CD14-positive monocyte (primary cell): ENCODE measurements at regions not wholly inside any gene's neighbourhood (a gene's known extent, or its start where the extent isn't known, plus 50 kb on each side); places are given as distances from the start of the nearest gene placed in this dataset.
A peak's percentile ranks its signal among the peaks of the same experiment; 100 is the strongest.

Experiments used
- DNase-seq, 3 donors: peaks; one replicate each; pipeline ENCODE4 v3.0.0-alpha.2; 2011 to 2022
- H2AFZ ChIP-seq: 2 replicates; pipeline ENCODE4 v1.6.0; 2012; ENCODE audit warnings: mild to moderate bottlenecking, low read depth, low read length, inconsistent platforms; ENCODE audit not compliant: insufficient read depth, poor library complexity, severe bottlenecking
- H3K27ac ChIP-seq, 2 donors: 1 replicate in 1 of 2; 2 replicates in 1 of 2; pipeline ENCODE4 v1.5.1; 2012 to 2013; ENCODE audit warnings: low read length in 2 of 2, control low read depth in 1 of 2, inconsistent platforms in 1 of 2, low read depth in 1 of 2, mild to moderate bottlenecking in 1 of 2
- H3K27me3 ChIP-seq, 2 donors: one replicate each; pipeline versions ENCODE4 v1.6.0 to v1.6.1; 2011 to 2013; ENCODE audit warnings: low read length in 2 of 2; ENCODE audit not compliant: control insufficient read depth in 2 of 2, insufficient read depth in 2 of 2
- H3K36me3 ChIP-seq, 2 donors: replicated peaks in 1 of 2; 1 replicate in 1 of 2; 2 replicates in 1 of 2; pipeline versions ENCODE4 v1.5.1 to v1.6.1; 2012 to 2013; ENCODE audit warnings: low read length in 2 of 2, control low read depth in 1 of 2, inconsistent platforms in 1 of 2, mild to moderate bottlenecking in 1 of 2; ENCODE audit not compliant: insufficient read depth in 2 of 2, control insufficient read depth in 1 of 2
- H3K4me1 ChIP-seq, 2 donors: 1 replicate in 1 of 2; 2 replicates in 1 of 2; pipeline versions ENCODE4 v1.5.1 to v1.6.1; 2012 to 2013; ENCODE audit warnings: low read length in 2 of 2, control low read depth in 1 of 2, inconsistent platforms in 1 of 2, mild to moderate bottlenecking in 1 of 2, moderate library complexity in 1 of 2; ENCODE audit not compliant: insufficient read depth in 2 of 2, control insufficient read depth in 1 of 2
- H3K4me2 ChIP-seq: replicated peaks from 2 replicates; pipeline ENCODE3; 2012; ENCODE audit warnings: low read length, moderate library complexity, mild to moderate bottlenecking; ENCODE audit not compliant: poor library complexity, severe bottlenecking; ENCODE audit errors: extremely low read depth
- H3K4me3 ChIP-seq, 3 experiments: fragments of 200-600 bp in 1 of 3; sonication (generic) in 1 of 3; replicated peaks in 1 of 3; 1 replicate in 2 of 3; 2 replicates in 1 of 3; pipeline ENCODE4 v1.5.1; 2011 to 2013; ENCODE audit warnings: low read length in 3 of 3, mild to moderate bottlenecking in 3 of 3, control low read depth in 2 of 3, low read depth in 2 of 3, inconsistent platforms in 1 of 3, moderate library complexity in 1 of 3
- H3K79me2 ChIP-seq: 2 replicates; pipeline ENCODE4 v1.6.0; 2012; ENCODE audit warnings: mild to moderate bottlenecking, control low read depth, inconsistent platforms, low read length, moderate library complexity; ENCODE audit not compliant: insufficient read depth
- H3K9ac ChIP-seq: 2 replicates; pipeline ENCODE4 v1.6.0; 2017; ENCODE audit warnings: low read length, mild to moderate bottlenecking; ENCODE audit not compliant: insufficient read depth, poor library complexity, severe bottlenecking
- H3K9me3 ChIP-seq, 2 donors: replicated peaks in 1 of 2; 1 replicate in 1 of 2; 2 replicates in 1 of 2; pipeline versions ENCODE4 v1.5.1 to v1.6.1; 2012 to 2013; ENCODE audit warnings: low read length in 2 of 2, control low read depth in 1 of 2; ENCODE audit not compliant: control insufficient read depth in 1 of 2, insufficient read depth in 1 of 2
- H4K20me1 ChIP-seq: 2 replicates; pipeline ENCODE4 v1.6.0; 2012; ENCODE audit warnings: mild to moderate bottlenecking, low read length, control low read depth, moderate library complexity; ENCODE audit not compliant: insufficient read depth
- H3K27ac Mint-ChIP-seq, 7 donors: one replicate each; pipeline ENCODE4 v1.8.0; 2020; ENCODE audit warnings: mild to moderate bottlenecking in 7 of 7, mixed read lengths in 7 of 7, moderate library complexity in 6 of 7, inconsistent platforms in 2 of 7
- H3K27me3 Mint-ChIP-seq, 3 donors: one replicate each; pipeline ENCODE4 v1.8.0; 2021 to 2022; ENCODE audit warnings: low read depth in 3 of 3, mild to moderate bottlenecking in 3 of 3, mixed read lengths in 3 of 3, moderate library complexity in 3 of 3, inconsistent platforms in 1 of 3
- H3K36me3 Mint-ChIP-seq, 2 donors: one replicate each; pipeline ENCODE4 v1.8.0; 2020; ENCODE audit warnings: mixed read lengths in 2 of 2, inconsistent platforms in 1 of 2, mild to moderate bottlenecking in 1 of 2
- H3K4me1 Mint-ChIP-seq: one replicate; pipeline ENCODE4 v1.8.0; 2020; ENCODE audit warnings: mild to moderate bottlenecking, mixed read lengths
- H3K4me3 Mint-ChIP-seq, 2 donors: one replicate each; pipeline ENCODE4 v1.8.0; 2020; ENCODE audit warnings: mild to moderate bottlenecking in 2 of 2, mixed read lengths in 2 of 2, moderate library complexity in 1 of 2
- H3K9me3 Mint-ChIP-seq, 7 donors: one replicate each; pipeline ENCODE4 v1.8.0; 2020 to 2022; ENCODE audit warnings: mixed read lengths in 7 of 7, mild to moderate bottlenecking in 6 of 7, moderate library complexity in 6 of 7, inconsistent platforms in 2 of 7
- CTCF ChIP-seq: fragments of 200-600 bp; IDR thresholded peaks from one replicate; pipeline ENCODE4 v1.8.0; 2022; ENCODE audit warnings: antibody characterized with exemption, mild to moderate bottlenecking
- WGBS: methylation state at CpG from one replicate; pipeline ENCODE4 v1.1.5; 2013; ENCODE audit warnings: missing lambda C conversion rate; ENCODE audit not compliant: insufficient coverage; 5-methylcytosine and 5-hydroxymethylcytosine counted together
- intact Hi-C, 2 donors: fragments of 100-400 bp; cut with micrococcal nuclease; formaldehyde crosslinking; loops; one replicate each; pipeline versions ENCODE4 v1.15.0 to v1.15.1; 2023

DNA sequence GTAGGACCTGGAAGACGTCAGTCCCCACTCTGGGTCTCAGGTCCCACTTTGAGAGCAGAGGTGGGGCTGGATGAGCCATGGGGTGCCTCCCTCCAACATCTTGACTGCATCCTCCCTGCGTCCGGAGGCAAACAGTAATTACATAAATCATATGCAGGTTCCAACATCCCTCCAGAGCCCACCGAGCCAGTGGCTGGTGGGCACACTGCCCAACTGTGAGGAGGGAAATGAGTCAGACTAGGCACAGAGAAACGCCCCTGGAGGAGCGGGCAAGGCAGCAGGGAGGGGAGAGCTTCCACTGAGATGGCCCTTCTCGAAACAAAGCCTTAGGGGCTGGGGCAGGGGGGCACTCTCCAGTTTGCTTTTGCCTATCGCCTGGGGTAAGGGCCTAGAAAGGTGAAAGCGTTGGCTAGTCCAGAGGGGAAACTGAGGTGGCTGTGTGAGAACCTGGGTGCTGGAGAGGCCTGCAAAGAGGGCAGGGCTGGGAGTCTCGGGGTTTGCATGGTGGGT is 168.2 kb upstream of the MYCN start:
- peaks cover 0 to 4% (median 0%) of the 10 kb centered on the region in 7 donors for H3K9me3 Mint-ChIP-seq
- no peaks in the 10 kb centered on the region for H3K27me3 ChIP-seq
- no peaks in the 10 kb centered on the region for H3K4me1 ChIP-seq
- 74% methylated on average over 7 of the region's 10 CpGs for WGBS
- no peaks in the 10 kb centered on the region for H3K36me3 Mint-ChIP-seq
- H2AFZ ChIP-seq = no peak overlapping the region
- no peak overlapping the region for H3K4me3 ChIP-seq
- no peak for TF ChIP-seq CTCF
- H3K9ac ChIP-seq = no peak overlapping the region
- no peaks in the 10 kb centered on the region for H3K36me3 ChIP-seq
- no peak overlapping the region for H3K4me2 ChIP-seq
- intact Hi-C loops = no loop called here
- H3K27me3 Mint-ChIP-seq = peaks cover 0 to 3% (median 2%) of the 10 kb centered on the region in 3 donors
- no peak for DNase-seq
- no peaks in the 10 kb centered on the region for H3K9me3 ChIP-seq
- H3K27ac ChIP-seq = no peak overlapping the region
- H3K4me1 Mint-ChIP-seq = no peaks in the 10 kb centered on the region
- H3K27ac Mint-ChIP-seq = peak overlapping the region in 1 of 7 donors; percentile 62
- no peaks in the 10 kb centered on the region for H3K79me2 ChIP-seq
- no peak overlapping the region for H3K4me3 Mint-ChIP-seq
- H4K20me1 ChIP-seq = no peaks in the 10 kb centered on the region

DNA sequence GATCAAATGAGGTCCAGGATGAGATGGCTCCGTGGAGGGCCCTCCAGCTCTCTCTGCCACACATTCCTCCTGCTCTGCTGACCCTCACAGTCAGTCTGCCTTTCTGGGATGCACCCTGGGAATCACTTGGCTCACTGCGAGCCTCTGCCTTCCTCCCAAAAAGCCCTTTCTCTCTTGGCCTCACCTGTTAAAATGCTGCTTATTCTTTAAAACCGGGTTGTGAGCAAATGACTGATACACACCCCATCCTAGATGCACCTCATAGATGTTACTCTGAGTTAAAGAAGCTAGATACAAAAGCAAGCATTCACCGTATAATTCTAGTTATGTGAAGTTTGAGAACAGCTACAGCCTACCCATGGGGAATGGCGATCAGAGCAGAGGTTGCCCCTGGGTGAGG is 167.7 kb upstream of the MYCN start:
- Mint-ChIP-seq H3K36me3 (no peaks in the 10 kb centered on the region), H3K4me3 (no peak overlapping the region), H3K27me3 (peaks cover 0 to 3% (median 1%) of the 10 kb centered on the region in 3 donors), H3K27ac (no peak overlapping the region), H3K9me3 (peaks cover 0 to 4% (median 0%) of the 10 kb centered on the region in 7 donors), H3K4me1 (no peaks in the 10 kb centered on the region)
- no peak for TF ChIP-seq CTCF
- intact Hi-C loops = no loop called here
- Histone ChIP-seq H3K4me1 (no peaks in the 10 kb centered on the region), H3K79me2 (no peaks in the 10 kb centered on the region), H4K20me1 (no peaks in the 10 kb centered on the region), H2AFZ (no peak overlapping the region), H3K9me3 (no peaks in the 10 kb centered on the region), H3K27me3 (no peaks in the 10 kb centered on the region), H3K27ac (no peak overlapping the region), H3K4me2 (no peak overlapping the region), H3K4me3 (no peak overlapping the region), H3K36me3 (no peaks in the 10 kb centered on the region), H3K9ac (no peak overlapping the region)
- WGBS = 78% methylated on average over 1 of the region's 5 CpGs
- DNase-seq = no peak
